Stimulated activated CD4-positive, alpha-beta T cell treated with anti-CD3 and anti-CD28 coated beads, TNF-alpha, amount 100 ng/mL, for 4 hours (primary cell): ENCODE measurements at regions not wholly inside any gene's neighbourhood (a gene's known extent, or its start where the extent isn't known, plus 50 kb on each side); places are given as distances from the start of the nearest gene placed in this dataset.
"Not testable (repeated sequence)": the region's sequence is repeated elsewhere in the genome, so short reads cannot be mapped to it uniquely, and the experiment has no call there.

Experiments
- DNase-seq, 3 experiments: peaks; one replicate each; pipeline ENCODE4 v3.0.0-alpha.2; 2020; ENCODE audit warnings: low read depth in 3 of 3

GRCh38 chr12:34406996-34407300 lies 384.7 kb downstream of the ALG10 start:
- DNase-seq = no peak

DNA sequence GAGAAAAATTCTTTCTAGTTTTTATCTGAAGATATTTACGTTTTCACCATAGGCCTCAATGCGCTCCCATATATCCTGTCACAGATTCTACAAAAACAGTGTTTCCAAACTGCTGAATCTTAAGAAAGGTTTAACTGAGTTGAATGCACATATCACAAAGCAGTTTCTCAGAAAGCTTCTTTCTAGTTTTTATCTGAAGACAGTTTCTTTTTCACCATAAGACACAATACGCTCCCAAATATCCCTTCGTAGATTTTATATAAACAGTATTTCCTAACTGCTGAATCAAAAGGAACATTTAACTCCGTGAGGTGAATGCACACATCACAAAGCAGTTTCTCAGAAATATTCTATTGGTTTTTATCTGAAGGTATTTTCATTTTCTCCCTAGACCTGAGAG lies 385.5 kb downstream of the ALG10 start:
- DNase-seq = no peak

- DNase-seq = not testable (repeated sequence)
Measured at GRCh38 chr12:34431509-34431908, 409.2 kb downstream of the ALG10 start.
